ENCODE measurements at regions not wholly inside any gene's neighbourhood (a gene's known extent, or its start where the extent isn't known, plus 50 kb on each side); places are given as distances from the start of the nearest gene placed in this dataset.

DNA sequence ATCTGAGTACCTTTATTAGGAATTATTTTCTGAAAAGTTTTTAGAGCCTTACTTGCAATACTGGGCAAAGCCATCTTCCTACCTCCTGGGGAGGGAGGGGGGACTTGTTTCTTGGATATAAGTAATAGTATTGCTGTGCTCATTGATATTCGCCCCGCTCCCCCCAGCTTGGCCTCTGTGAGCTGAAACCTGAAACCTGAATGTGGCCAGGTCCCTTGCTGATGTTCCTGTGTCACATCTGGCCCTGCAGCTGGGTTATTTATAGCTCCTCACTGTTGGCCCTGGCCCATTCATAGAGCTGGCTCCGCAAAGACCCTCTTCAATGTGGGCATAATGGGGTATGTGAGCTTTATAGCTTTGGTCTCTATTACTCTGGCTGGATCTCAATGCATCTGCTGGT, 59.5 kb downstream of the FRMPD3 start:
- TF ChIP-seq RAD21 (IDR thresholded peaks at IDR 0.05; ENCODE audit: low read depth) (no peak), CEBPB (IDR thresholded peaks at IDR 0.05) (no peak), CREB1 (IDR thresholded peaks at IDR 0.05; ENCODE audit: low read depth) (no peak)
- TF ChIP-seq, protein P1, sequence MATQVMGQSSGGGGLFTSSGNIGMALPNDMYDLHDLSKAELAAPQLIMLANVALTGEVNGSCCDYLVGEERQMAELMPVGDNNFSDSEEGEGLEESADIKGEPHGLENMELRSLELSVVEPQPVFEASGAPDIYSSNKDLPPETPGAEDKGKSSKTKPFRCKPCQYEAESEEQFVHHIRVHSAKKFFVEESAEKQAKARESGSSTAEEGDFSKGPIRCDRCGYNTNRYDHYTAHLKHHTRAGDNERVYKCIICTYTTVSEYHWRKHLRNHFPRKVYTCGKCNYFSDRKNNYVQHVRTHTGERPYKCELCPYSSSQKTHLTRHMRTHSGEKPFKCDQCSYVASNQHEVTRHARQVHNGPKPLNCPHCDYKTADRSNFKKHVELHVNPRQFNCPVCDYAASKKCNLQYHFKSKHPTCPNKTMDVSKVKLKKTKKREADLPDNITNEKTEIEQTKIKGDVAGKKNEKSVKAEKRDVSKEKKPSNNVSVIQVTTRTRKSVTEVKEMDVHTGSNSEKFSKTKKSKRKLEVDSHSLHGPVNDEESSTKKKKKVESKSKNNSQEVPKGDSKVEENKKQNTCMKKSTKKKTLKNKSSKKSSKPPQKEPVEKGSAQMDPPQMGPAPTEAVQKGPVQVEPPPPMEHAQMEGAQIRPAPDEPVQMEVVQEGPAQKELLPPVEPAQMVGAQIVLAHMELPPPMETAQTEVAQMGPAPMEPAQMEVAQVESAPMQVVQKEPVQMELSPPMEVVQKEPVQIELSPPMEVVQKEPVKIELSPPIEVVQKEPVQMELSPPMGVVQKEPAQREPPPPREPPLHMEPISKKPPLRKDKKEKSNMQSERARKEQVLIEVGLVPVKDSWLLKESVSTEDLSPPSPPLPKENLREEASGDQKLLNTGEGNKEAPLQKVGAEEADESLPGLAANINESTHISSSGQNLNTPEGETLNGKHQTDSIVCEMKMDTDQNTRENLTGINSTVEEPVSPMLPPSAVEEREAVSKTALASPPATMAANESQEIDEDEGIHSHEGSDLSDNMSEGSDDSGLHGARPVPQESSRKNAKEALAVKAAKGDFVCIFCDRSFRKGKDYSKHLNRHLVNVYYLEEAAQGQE (IDR thresholded peaks at IDR 0.05; ENCODE audit: low read depth), result no peak

Data from Ishikawa (cell line).